ENCODE measurements at regions not wholly inside any gene's neighbourhood (a gene's known extent, or its start where the extent isn't known, plus 50 kb on each side); places are given as distances from the start of the nearest gene placed in this dataset.

GRCh38 chr3:168570404-168571155 is 474.9 kb upstream of the GOLIM4 start:
- DNase-seq, result no peak

DNA sequence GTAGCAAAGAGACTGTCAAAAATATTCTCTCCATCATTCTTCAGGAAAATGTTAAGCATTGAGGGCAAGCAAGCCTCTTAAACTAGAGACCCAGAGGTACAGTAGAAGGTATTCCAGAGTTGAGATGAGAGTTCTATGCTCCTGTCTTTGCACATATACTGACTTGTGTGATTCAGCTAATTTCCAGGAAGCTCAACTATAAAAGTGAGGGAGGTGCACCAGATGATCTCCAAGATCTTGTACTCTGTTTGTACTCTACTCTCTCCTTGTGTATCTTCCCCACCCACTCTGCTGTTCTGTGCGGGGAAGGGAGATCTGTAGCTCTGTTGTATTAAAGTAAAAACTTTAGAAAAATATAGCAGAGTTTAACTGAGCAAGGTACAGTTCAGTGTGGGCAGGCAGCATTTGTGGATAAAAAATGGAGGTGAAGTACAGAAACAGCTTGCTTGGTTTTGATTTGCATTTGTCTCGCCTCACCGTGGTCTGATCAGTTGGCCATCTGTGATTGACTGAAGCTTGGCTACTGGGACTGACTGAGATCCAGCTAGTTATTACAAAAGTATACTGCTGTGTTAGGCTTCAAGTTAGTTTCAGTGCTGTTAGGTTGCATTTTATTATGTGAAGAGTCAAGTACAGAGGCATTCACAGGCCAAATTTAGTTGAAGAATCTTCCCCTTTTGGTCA is 463.1 kb upstream of the GOLIM4 start:
- no peak for DNase-seq

GRCh38 chr3:168552251-168552650 is 456.5 kb upstream of the GOLIM4 start:
- no peak for DNase-seq

GRCh38 chr3:168548719-168549118 is 453.0 kb upstream of the GOLIM4 start:
- DNase-seq, result no peak

DNA sequence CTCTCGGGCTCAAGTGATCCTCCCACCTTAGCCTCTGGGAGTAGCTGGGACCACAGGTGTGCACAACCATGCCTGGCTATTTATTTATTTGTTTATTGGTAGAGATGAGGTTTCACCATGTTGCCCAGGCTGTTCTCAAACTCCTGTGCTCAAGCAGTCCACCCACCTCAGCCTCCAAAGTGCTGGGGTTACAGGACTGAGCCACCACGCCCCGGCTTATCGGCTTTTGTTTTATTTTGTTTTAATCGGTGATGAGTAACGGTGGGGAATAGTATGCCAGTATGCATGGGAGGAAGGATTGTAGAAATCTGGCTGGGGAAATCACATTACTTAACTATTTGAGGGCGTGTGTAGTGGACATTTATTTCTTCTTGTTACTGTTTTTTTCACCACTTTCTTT is 451.0 kb upstream of the GOLIM4 start:
- no peak for DNase-seq

DNA sequence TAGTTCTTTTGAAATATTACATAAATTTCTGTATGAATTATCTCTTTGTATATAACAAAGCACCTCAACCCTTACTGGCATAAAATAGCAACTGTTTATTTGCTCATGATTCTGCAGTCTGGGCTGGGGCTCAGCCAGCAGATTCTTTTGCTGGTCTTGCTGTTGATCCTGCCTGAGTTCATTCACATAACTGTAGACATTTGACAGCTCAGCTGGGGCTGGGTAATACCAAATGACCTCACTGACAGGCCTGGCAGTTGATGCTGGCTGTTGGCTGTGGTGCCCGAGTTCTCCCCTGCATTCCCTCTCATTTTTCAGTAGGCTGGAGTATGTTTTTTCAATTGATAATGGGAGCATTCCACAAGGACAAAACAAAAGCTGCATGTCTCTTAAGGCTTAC is 449.9 kb upstream of the GOLIM4 start:
- no peak for DNase-seq

GRCh38 chr3:168544097-168544957 is 448.6 kb upstream of the GOLIM4 start:
- no peak for DNase-seq

GRCh38 chr3:168540726-168541125 is 445.0 kb upstream of the GOLIM4 start:
- no peak for DNase-seq

DNA sequence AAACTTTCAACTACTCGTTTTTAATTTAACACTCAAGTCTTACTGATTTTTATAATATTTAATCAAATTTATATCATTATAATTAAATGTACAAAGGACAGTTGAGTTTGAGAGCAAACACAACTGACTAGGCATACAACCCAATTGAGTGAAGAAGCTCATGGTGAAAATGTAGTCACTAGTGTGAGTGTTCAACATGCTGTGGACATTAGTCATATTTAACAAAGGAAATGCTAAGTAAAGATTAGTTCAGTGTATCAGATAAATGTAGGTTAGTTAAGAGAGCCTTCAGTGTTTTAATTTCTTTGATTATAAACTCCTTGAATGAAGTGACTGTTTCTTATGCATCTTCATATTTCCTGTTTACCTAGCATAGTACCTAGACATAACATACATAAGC is 444.2 kb upstream of the GOLIM4 start:
- DNase-seq, result no peak

- no peak for DNase-seq
These were observed 439.0 kb upstream of the GOLIM4 start for GRCh38 chr3:168534761-168535160.

GRCh38 chr3:168533600-168533999 is 437.9 kb upstream of the GOLIM4 start:
- DNase-seq, result no peak

- DNase-seq, result no peak
These were observed 436.4 kb upstream of the GOLIM4 start for GRCh38 chr3:168532135-168532534.

DNA sequence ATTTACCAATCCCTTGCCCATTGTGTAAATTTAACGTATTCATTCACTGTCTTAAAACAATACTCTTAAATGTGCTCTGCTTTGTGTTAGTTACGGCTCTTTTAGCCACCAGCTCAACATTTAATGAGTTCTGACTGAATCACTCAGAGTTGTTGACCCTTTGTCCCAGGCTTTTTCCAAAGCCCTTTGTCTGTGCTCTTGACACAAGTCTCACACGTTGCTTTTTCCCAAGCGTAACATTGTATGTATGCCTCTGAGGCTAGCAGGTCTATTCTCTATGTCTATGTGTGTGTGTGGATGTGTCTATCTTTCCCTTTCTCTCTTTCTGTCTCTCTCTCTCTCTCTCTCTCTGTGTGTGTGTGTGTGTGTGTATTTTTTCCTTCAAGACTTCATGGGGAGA is 435.4 kb upstream of the GOLIM4 start:
- no peak for DNase-seq

DNA sequence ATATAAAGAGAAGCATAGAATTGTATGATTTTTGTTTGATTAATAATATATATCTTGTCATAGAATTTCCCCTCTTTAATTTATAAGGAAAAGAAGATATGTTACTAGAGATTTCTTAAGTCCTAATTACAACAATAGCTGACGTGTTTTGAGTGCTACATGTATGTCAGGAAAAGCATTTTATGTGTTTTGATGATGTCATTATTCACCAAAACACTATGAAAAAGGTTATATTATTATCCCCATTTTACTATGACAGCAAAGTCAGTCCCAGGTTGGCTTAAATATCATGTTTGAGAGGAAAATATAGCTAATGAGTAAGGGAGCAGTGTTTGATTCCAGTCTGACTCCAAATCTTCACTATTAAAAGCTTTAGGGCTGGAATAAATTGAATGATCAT is 428.4 kb upstream of the GOLIM4 start:
- no peak for DNase-seq

DNA sequence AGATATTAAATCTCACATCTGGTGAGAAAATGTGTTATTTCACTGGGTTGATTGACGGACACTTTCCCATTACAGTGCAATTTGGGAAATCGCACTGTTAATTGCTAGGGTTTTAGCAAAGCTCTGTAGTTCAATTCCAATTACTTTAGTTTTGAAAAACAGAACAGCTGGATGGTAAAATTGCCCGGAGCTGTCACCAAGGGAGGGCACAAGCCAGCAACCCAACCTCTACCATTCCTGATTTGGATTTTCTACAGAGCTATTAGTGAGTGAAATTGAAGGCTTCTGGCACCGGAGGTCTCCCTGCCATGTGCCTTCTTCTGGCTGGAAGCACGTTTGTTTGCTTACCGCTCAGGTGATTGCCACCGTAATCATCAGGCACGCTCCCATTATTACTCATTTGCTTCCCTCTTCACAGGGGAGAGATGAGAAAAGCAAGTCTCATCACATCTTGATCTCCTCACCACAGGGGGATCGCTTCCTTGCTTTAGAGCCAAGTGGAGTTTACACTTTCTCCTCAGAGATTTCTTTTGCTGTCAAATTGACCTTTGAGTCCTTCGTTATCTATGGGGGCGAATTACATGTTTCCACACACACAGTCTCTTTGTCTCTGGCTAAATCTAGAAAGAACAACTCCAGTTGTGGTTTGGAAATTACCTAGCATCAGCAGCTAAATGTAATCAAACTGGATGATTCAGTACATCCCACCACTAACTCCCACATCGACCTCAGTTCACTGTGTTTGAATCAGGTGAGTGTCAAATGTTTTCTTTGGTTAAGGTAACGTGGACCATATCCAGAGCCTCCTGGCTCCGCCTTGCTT is 421.7 kb upstream of the GOLIM4 start:
- no peak for DNase-seq

DNA sequence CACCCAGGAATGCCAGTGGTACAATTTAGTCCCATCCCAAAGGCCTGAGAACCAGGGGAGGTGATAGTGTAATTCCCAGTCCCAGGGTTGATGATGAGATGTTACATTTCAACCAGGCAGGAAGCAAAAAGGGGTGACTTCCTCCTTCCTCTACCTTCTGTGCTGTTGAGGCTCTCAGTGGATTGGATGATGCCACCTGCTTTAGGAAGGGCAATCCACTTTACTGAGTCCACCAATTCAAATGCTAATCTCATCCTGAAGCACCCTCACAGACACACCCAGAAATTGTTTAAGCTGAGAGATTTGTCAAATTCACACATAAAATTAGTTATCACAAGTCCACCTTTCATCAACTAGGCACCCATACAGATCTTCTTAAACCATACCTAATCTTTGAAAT is 418.5 kb upstream of the GOLIM4 start:
- DNase-seq, result no peak

- DNase-seq, result no peak
These were observed 417.1 kb upstream of the GOLIM4 start for GRCh38 chr3:168512802-168513201.

DNA sequence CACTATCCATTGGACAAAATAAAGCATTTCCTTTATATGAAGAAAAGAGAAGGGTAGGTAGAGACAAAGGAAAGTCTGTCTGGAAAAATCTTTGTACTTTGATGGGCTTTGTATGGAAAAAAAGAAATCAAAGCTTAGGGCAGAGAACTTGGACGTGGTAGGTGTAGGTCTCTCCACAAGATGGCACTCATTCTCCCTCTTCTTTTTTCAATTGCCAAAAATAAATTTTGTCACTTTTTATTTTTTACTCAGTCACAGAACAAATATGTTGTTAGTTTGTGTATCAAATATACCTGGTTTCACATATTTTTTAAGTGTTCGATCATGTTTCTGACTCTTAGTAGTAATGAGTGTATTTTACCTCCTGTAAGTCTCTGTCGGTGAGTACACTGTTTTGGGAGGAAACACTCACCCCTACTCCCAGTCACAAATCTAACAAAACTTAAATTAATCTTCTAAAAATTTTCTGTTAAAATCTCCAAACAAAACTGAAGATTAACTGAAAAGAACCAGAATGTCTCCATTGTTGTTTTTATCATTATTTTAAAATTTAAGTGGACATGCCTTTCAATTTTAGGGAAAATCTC is 415.8 kb upstream of the GOLIM4 start:
- no peak for DNase-seq

DNA sequence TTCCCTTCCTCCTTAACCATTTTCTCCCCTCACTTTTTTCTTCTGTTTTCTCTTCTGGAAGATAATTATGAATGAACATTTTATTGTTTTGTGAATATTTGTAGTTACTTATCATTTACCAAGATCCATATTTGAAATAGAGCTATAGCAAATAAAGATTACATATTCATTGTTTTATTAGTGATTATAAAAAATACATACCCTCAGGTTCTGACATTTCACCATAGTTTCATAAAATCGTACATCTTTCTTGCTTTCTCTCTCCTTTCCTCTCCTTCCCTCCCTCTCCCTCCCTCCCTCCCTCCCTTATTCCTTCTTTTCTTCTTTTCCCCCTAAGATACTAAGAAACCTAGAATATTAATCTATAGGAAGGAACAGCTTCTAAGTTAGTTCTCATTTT is 410.9 kb upstream of the GOLIM4 start:
- no peak for DNase-seq

DNA sequence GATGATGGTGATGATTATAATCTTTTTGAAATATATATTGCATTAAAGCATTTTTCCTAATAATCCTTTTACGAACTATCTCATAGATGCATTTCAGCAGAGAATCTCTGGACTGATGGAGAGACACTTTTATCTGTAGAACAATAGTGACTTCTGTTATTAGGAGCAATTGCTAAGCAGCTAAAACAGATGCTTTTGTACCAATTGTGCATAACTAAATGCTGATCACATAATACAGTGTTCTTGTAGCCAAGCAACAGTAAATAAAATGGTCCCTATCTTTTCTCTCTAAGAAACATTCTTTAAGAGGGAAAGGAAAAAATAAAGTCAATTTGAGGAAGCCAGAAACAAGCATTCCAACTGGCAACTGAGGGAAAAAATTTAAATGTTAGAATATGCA is 405.8 kb upstream of the GOLIM4 start:
- DNase-seq, result no peak

DNA sequence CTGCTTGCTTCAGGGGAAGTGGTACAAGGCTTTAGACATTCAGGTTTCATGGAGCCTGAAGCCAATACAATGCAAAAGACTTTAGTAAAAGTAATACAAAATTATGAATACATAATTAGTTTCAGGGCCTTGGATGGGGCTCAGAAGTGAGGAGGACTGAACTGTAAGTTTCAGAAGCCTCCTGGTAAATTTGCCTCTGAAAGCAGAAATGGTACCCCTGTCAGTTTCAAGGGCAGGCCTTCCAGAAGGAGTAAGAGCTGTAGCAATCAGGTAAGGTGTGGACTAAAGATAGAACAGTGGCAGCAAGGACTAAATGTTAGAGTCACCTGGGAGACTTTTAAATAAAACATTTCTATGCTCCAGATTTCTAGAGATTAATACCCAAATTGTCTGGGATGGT is 402.5 kb upstream of the GOLIM4 start:
- DNase-seq, result no peak

GRCh38 chr3:168497741-168498140 is 402.0 kb upstream of the GOLIM4 start:
- no peak for DNase-seq

DNA sequence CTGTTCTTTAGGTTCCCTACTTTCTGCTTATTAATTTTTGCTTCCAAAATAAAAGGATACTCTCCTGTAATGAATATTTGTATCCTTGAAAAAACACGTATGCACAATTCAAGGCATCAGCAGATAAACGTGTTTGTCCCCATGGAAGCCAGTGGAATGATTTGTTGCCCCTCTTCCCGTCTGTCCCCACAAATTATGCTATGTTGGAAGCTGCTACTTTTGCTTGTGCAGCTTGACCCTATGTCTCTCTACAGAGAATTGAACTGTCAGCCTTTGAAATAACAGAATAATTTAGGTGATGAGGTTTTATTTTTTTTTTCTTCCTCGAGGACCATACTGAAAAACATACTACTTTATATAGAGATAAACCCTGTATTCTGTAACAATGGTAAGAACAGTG is 401.5 kb upstream of the GOLIM4 start:
- no peak for DNase-seq

Measured in GDM1 (cell line).